PFSK-1 (cell line): ENCODE measurements at regions not wholly inside any gene's neighbourhood (a gene's known extent, or its start where the extent isn't known, plus 50 kb on each side); places are given as distances from the start of the nearest gene placed in this dataset.

Experiments used
- FOXP2 ChIP-seq: optimal IDR thresholded peaks from 2 replicates; pipeline ENCODE3; 2011; ENCODE audit warnings: borderline replicate concordance, control low read depth, inconsistent platforms; ENCODE audit not compliant: insufficient read depth; ENCODE audit errors: extremely low read length, extremely low read depth
- POLR2AphosphoS5 ChIP-seq: IDR thresholded peaks from 2 replicates; pipeline ENCODE4 v1.6.1; 2012; ENCODE audit warnings: low read depth, mild to moderate bottlenecking, control low read depth, low read length, moderate library complexity
- REST ChIP-seq, 2 experiments: IDR thresholded peaks; 2 replicates each; pipeline versions ENCODE4 v1.6.1 to v1.8.0; 2011 to 2012; ENCODE audit warnings: low read depth in 2 of 2, low read length in 2 of 2, control low read depth in 1 of 2, inconsistent platforms in 1 of 2, mild to moderate bottlenecking in 1 of 2, moderate library complexity in 1 of 2; ENCODE audit not compliant: insufficient read depth in 1 of 2
- SIN3A ChIP-seq: IDR thresholded peaks from 2 replicates; pipeline ENCODE4 v1.6.1; 2012; ENCODE audit warnings: mild to moderate bottlenecking, low read length, moderate library complexity, borderline replicate concordance; ENCODE audit not compliant: insufficient read depth
- TAF1 ChIP-seq: IDR thresholded peaks from 2 replicates; pipeline ENCODE4 v1.6.1; 2012; ENCODE audit warnings: low read length, control low read depth, borderline replicate concordance; ENCODE audit not compliant: insufficient read depth

- TF ChIP-seq SIN3A (no peak), TAF1 (no peak), REST (IDR thresholded peaks at IDR 0.05; ENCODE audit: insufficient read depth in 1 of 2, low read depth in 2 of 2, low read length in 2 of 2) (no peak), FOXP2 (no peak), POLR2AphosphoS5 (no peak)
Observed at GRCh38 chr21:18759751-18760161, 356.2 kb upstream of the TMPRSS15 start.
